ENCODE measurements at regions not wholly inside any gene's neighbourhood (a gene's known extent, or its start where the extent isn't known, plus 50 kb on each side); places are given as distances from the start of the nearest gene placed in this dataset.

DNA sequence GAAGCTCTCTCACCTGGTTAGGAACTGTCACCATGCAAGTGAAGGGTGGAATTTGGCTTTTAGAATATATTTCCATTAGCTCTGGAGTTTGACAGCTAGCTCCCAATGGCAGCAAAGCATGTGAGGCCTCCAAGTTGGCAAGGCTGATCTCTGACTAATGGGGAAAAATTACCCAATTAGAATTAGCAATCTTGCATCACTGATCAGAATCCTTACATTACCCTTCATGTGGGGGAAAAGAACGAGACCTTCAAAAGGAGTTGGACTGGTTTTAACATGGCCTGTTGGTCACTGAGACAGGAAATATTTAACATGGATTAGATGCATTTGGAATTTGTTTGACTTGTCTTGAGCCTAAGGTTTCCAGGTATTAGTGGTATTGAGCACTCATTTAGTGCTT, 192.3 kb upstream of the GDNF start:
- no peak for DNase-seq (ENCODE audit: low read depth in 3 of 3, low spot score in 2 of 3)

DNA sequence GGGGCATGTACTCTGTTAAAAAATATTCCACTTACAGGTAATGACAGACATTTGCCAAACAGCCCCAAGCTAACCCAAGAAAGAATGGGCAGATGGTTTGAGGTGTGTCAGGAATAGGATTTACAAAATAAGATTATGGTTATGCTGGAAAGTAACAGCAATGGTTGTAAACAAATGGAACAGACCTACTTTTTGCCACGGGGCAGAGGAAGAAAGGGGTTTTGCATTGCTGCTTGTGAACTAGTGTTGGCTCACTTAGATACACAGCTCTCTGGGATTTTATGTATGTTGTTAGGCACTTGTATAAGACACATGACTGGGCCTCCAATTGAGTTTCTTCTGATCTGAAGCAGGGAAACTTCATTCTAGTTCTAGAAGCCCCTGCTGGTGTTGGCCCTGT, 191.5 kb upstream of the GDNF start:
- DNase-seq (ENCODE audit: low read depth in 3 of 3, low spot score in 2 of 3) = no peak

DNA sequence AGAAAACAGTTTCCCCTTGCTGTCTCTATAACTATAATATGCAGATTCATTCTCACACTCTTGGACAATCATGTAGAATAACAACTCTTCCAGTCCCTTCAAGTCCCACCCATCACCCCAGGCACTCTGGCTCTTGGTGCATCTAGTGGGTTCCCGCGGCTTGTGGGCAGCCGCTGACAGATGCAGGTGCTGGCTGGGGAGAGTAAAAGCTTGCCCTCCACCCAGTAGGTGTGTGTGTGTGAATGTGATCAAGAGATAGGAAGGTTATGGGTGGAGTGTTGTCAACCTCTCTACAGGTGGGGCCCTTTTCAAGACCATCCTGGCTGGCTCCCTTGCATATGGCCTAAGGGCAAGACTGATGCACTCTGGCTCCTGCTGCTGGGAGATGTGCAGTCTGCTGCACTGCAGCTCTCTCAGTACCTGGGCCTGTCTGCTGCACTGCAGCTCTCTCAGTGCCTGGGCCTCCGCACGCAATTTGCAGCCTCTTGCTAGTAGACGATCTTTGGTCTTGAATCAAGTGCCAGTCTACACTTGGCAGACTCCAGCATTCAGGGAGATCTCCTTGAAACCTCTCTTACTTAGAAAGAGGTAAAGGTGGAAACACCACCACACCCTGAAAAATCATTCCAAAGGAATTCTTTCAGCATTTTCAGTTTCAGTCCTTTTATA, 189.7 kb upstream of the GDNF start:
- DNase-seq (ENCODE audit: low read depth in 3 of 3, low spot score in 2 of 3) = no peak

DNA sequence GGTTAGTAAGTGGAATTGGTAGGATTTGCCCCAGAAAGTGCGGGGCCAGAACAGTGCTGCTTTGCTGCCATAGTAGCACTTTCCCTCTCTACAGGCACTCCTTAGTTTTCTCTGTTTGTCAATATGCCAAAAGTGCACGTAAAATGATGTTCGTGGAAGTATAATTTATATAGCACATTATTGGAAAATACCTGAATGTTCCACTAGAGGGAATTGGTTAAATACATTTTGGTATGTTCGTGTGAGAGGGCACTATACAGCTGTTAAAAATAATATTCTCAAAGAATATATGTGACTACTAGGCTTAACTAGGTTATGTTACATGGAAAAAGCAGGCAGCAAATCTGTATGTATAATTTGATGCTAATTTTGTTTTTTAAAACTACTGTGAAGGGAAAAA, 184.0 kb upstream of the GDNF start:
- no peak for DNase-seq (ENCODE audit: low read depth in 3 of 3, low spot score in 2 of 3)

DNA sequence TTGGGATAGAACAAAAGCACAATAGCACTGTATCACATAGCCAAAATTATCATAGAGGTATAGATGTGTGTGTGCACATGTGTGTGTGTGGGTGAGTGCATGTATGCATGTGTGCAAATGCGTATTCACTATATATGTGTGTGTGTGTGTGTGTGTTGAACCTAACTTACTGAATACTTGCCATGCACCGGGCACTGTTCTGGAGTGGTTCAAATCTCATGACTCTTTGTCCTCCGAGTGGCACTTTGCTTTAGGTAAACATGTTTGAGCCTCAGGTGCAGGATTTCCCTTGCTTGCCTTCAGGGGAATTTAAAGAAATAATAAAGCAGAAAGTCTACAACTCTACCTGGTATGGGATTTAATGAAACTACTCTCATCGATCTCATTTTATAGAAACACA, 183.5 kb upstream of the GDNF start:
- DNase-seq (ENCODE audit: low read depth in 3 of 3, low spot score in 2 of 3) = no peak

DNA sequence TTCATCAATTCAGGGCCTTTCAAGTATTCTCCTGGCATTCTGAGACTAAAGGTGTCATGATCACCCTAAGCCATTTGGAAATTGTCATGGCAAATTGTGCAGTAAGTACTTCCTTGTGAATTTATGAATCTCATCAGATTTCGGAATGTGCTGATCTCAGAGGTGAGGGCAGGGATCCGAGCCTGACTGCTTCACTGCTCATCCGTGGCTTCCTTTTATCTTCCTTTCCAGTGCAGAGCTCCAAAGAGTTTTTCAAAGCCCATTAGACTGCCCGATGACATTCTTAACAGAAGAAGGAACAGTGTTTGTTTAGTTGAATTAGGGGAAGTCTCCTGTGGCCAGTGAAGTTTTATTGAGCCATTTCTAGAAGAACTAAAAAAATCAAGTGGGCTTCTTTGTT, 182.8 kb upstream of the GDNF start:
- no peak for DNase-seq (ENCODE audit: low read depth in 3 of 3, low spot score in 2 of 3)

DNA sequence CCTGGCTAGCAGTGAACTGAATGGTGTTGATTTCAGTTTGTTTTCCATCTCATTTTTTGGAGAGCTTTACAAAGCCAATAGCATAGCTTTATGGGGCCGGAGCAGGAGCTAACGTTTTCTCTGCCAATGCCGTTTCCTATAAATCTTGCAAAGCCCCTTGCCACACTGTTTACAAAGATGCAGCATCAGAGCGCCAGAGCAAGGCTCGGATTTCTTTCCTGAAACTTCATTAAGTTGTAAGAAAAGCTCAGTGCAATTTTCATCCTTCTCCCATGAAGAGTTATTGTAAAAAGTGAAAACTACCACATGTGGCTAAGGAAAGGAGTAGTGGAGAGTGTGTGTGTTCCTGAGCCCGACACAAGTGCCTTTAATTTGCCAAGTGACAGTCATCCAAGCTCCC, 178.2 kb upstream of the GDNF start:
- no peak for DNase-seq (ENCODE audit: low read depth in 3 of 3, low spot score in 2 of 3)

DNA sequence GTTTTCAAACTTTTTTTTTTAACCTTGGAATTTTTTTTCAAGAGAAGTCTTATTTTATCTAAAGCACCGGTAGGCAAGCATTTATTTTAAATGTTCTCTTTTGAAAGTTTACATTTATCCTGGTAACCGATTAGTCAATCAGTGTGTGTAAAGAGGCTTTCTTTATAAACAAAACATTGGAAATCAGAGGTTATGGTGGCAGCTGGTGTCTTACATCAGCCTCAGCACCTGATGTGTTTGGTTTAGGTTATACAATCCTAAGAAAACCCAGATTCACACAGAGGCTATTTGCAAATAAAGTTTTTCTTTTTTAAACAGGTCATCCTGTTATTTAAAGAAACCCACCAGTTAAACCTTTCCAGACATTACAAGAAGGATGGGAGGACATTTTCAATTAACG, 173.3 kb upstream of the GDNF start:
- no peak for DNase-seq (ENCODE audit: low read depth in 3 of 3, low spot score in 2 of 3)

DNA sequence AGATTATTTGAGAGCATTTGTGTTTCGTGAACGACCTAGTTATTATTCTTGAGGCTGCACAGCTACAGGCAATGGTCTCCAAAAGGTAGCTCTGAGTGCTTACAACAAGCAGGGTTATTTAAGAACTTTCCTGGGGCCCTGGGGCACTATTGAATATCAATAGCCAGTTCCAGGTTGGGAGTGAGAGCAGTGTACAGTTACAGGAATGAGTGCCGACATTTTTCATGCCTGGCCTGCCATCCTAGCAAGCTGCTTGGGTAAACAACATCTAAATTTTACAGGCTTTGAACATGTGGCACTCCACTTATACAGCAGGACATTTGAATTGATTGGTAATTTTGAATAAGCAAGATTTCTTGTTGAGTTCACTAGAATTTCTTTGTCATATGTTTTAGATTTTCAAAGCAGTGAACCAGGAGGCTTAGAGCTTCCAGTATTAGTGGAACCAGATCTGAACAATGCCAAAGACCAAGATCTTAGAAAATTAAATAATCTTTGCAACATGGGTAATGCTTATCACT, 171.9 kb upstream of the GDNF start:
- DNase-seq (ENCODE audit: low read depth in 3 of 3, low spot score in 2 of 3) = no peak

DNA sequence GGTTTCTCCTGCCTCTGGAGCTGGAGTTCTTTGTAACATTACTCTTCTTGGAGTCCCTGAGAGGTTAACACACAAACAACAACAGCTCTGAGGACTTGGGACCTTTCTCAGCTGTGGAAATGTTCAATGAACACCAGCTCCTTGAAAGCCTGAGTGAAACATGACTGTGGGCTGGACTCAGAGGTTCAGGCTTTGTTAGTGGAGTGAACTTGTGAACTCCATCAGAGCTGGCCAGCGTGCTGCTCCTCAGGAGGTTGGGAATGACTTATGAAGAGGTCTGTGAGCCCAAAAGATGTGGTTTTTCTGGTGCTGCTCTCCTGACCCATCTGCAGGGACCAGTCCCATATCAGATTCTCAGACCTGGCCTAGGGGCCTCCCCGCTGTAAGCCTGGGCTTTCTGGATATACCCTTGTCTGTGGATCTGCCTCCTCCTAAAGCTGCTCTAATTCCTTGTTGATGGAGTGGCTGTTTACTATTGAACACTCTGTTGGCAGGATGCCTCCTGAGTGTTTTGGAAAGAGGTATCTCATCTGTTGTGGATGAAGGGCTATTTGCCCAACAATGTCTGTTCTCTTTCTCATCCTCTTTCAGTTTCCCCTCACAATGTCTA, 170.0 kb upstream of the GDNF start:
- no peak for DNase-seq (ENCODE audit: low read depth in 3 of 3, low spot score in 2 of 3)

DNA sequence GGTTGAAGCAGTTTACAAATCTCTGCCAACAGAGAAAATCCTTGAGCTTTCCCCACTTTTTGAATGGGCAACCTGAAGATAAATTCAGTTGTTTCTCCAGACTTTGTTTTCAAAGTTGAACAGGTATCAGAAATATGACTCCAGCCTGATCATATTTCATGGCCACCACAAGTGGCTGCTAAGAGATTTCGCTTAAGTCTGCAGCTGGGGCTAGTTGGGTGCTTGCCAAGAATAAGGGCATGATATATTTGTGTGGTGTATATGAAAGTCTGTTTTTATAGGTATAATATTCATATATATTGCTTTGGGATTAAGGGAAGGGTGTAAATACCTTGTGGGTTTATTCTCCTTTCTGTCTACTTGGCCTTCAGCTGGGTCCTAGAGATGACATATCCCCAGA, 168.4 kb upstream of the GDNF start:
- DNase-seq (ENCODE audit: low read depth in 3 of 3, low spot score in 2 of 3) = no peak

DNA sequence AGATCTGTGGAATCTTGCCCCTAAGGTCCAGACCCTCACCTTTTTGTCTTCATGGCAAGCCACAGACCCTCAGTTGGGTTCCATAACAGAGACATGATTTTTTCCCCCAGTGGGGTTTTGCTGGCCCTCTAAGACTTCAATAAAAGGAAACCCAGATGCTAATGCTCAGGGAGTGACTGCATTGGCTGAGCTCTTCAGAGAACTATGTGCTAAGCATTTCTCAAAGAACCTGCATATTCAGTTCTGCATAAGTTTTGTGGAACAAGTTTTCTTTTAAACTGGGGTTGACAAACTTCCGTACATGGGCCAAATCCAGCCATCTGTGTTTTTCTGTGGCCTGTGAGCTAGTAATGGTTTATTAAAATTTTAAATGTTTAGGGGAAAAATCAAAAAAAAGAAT, 159.8 kb upstream of the GDNF start:
- no peak for DNase-seq (ENCODE audit: low read depth in 3 of 3, low spot score in 2 of 3)

DNA sequence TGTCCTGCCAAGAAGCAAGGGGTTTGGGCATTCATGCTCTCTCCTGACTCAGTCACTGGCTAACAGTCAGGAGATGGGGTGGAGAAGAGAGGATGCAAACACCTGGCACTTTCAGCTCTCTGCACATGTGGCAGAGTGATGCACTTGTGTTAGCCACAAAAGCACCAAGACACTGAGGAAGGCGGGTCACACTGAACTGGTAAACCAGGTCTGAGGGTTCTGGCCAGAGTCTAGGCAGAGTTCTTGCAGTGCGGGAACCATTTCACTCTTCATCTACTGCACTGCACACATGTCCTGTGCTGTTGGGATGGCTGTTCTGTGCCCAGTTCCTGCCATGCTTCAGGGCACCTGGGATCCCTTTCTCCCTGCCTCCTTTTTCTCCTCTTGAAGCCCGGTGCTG, 157.1 kb upstream of the GDNF start:
- DNase-seq (ENCODE audit: low read depth in 3 of 3, low spot score in 2 of 3) = no peak

DNA sequence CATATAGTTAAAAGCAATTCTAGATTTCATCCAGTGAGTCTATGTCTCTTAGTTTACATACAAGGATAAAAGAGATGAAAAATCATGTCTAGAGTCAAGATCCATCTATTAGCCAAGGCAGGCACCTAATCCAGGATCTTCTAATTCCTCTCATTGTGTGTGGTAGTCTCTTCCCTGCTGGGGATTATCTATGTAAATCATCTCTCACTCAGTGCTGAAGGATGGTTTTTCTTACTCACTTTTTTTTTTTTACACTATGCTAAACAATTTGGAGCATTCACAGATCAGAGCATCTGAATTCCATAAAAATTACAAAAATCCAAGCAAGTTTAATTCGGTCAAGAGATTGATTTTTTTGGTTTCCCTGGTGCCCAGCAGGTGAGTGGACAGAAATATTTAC, 154.9 kb upstream of the GDNF start:
- no peak for DNase-seq (ENCODE audit: low read depth in 3 of 3, low spot score in 2 of 3)

DNA sequence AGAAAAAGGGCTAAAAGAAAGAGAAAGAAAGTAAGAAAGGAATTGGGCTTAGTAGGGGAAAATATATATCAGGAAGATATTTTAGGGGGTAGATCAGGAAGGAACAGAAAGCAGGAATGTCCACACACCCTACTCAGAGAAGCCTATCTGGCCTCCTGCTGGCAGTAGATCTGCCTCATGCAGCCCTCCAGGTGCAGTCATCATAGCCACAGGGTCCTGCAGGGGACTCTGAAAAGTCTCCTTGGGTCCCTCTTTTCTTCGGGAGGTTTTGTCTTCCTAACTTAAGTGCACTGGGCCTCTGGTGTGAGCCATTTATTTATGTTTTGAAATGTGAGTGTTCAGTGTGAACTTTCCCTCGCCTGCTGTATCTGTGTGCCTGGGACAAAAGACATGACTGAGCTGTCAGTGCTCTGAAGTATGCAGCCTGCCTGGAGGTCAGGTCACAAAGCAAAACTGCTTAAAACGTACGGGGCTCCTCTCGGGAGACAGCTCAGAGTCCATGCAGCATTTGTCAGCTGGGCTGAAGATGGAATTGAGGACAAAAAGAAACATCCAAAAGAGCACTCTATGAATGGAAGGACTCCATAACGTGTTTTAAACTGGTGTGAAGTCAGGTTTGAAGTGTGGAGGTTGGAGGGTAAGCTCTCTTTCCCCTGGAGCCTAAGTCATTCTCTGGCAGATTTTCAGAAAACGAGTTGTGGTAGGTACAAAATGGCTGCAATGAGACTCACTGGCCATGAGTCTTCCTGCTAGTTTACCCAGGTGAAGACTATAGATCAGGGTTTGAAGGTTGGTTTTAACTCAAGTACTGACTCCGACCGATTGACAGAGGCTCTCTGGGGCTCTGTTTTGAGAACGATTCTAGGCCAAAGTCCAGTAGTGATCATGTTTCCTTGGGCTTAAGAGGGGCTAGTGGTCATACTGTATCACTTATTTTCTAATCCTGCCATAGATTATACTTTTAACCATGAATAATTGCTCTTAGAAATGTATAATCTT, 151.8 kb upstream of the GDNF start:
- DNase-seq (ENCODE audit: low read depth in 3 of 3, low spot score in 2 of 3) = no peak

DNA sequence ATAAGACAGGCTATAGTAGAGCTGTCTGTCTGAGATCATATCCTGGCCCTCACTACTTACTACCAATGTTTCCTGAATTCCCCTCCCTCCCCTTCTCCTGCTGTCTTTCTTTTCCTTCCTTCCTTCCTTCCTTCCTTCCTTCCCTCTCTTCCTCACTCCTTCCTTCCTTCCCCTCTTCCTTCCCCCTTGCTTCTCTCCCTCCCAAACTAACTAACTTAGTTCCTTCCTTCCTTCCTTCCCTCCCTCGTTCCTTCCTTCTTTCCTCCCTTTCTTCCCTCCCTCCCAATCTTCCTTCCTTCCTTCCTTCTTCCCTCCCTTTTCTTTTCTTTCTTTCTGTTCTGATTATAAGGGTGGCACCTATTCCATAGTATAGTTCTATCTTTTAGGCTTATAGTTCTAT, 150.0 kb upstream of the GDNF start:
- no peak for DNase-seq (ENCODE audit: low read depth in 3 of 3, low spot score in 2 of 3)

DNA sequence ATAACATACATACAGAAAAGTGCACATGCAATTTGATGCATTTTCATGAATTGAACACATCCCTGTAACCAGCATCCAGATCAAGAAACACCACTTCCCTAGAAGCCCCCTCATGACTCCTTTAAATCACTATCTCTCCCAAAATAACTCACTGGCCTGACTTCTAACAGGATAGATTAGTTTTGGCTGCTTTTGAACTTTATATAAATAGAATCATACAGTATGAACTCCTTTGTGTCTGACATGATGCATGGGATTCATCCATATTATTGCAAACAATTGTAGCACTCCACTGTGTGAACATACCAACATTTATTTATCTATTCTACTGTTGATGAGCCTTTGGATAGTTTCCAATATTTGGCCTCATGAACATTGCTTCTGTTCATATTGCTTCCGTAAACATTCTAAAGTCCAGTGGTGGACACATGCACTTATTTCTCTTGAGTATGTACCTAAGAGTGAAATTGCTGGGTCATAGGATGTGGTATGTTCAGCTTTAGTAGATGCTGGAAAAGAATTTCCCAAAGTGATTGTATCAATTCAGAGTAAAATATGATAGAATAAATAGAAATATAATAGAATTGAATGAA, 148.7 kb upstream of the GDNF start:
- DNase-seq (ENCODE audit: low read depth in 3 of 3, low spot score in 2 of 3) = no peak

DNA sequence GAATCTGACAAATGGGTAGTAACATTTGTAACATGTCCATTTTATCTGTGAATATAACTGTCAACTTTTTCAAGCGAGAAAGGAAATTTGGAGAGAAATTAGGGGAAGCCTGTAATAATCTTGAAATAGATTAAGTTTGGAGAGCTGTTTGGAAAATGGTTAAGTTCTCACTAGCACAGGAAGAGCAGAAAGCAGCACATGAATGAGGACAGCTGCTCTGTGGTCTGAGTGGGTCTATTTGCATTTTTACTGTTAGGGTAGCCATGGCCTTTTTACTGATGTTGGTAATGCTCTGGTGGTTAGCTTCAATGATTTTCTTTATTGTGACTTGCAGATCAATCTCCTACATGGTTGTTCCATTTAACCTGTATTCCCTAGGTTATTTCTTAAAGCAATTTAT, 144.5 kb upstream of the GDNF start:
- DNase-seq (ENCODE audit: low read depth in 3 of 3, low spot score in 2 of 3) = no peak

DNA sequence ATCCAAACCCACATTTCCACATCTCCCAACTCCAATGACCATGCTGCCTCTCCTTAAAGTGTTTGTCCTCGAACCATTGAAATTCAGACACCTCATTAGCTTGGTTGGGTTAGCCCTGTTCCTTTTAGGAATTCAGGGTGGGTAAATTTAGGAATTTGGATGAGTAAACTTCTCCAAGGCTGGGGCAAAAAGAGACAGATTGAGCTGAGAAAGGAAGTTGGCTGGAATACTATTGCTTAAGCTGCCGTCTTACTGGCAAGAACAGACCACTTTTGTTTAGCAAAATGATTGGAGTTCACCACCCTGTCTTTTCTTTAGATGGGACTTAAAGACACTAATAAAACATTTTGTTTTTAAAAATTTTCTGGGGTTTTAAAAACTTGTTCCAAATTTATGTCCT, 143.6 kb upstream of the GDNF start:
- DNase-seq (ENCODE audit: low read depth in 3 of 3, low spot score in 2 of 3) = no peak

DNA sequence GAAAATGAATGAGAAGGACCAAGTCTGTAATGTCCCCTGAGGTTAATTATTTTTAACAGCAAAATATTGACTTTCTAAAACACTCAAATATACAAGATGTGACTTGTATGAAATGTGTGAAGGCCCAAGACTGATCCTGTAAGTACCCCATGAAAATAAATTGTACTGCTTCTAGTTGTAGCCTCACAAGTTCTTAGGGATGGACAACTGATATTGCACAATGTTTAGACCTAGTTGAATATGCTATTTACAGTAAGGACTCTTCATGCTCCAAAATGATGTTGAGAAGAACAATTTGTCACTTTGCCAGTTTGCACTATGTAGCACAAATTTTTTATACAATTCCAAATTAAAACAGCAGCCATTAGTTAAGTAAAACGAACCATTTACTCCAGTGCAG, 139.7 kb upstream of the GDNF start:
- DNase-seq (ENCODE audit: low read depth in 3 of 3, low spot score in 2 of 3) = no peak

DNA sequence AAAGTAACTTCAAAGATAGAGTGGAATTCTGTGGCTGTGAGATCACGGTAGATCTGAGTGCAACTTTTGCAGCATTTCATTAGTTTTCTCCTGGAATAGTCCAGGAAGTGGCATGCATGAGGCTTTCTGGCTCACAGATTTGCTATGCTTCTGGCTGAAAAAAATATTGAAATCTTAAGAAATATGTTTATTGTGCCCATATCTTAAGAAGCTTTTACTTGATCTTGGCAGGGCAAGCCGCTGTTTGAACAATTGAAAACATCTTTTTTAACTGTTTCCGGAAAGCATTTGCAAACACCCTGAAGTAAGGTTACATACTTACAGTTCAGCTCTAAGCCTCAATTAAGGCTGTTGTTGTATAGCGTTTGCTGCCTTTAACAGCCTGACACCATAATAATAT, 135.7 kb upstream of the GDNF start:
- DNase-seq (ENCODE audit: low read depth in 3 of 3, low spot score in 2 of 3) = no peak

All from right renal cortex interstitium (tissue), 3 donors.